B cell (primary cell): ENCODE measurements at regions not wholly inside any gene's neighbourhood (a gene's known extent, or its start where the extent isn't known, plus 50 kb on each side); places are given as distances from the start of the nearest gene placed in this dataset.

Experiments used
- ATAC-seq: fragments of 200-7000 bp; cut with Tn5 transposase; one replicate; pipeline ENCODE4 v1.10.0; 2021; ENCODE audit warnings: low read depth, mild to moderate bottlenecking, moderate number of reproducible peaks, moderate library complexity
- CTCF ChIA-PET: fragments of 350-600 bp; sonication (Branson Sonifier 250); formaldehyde crosslinking; loops from one replicate; lab custom pipeline; 2021; ENCODE audit warnings: antibody characterized with exemption, inconsistent platforms; lab: Charles Lee
- POLR2A ChIA-PET: fragments of 350-600 bp; sonication (Branson Sonifier 250); formaldehyde crosslinking; loops from one replicate; lab custom pipeline; 2021; ENCODE audit warnings: antibody characterized with exemption; lab: Charles Lee
- DNase-seq: peaks from one replicate; pipeline ENCODE4 v3.0.0; 2013
- H2AFZ ChIP-seq: 2 replicates; pipeline ENCODE4 v1.6.1; 2012; ENCODE audit warnings: mild to moderate bottlenecking, low read depth, low read length; ENCODE audit not compliant: insufficient read depth, poor library complexity, severe bottlenecking
- H3K27ac ChIP-seq, 2 donors: 1 replicate in 1 of 2; 2 replicates in 1 of 2; pipeline ENCODE4 v1.5.1; 2012 to 2013; ENCODE audit warnings: low read length in 2 of 2, mild to moderate bottlenecking in 2 of 2, moderate library complexity in 1 of 2
- H3K27me3 ChIP-seq, 4 experiments: fragments of 200-600 bp in 1 of 4; sonication (generic) in 1 of 4; replicated peaks in 1 of 4; 1 replicate in 2 of 4; 2 replicates in 2 of 4; pipeline versions ENCODE4 v1.6.1 to v1.7.0; 2013 to 2016; ENCODE audit warnings: low read length in 3 of 4, mild to moderate bottlenecking in 2 of 4, mixed read lengths in 1 of 4, moderate library complexity in 1 of 4; ENCODE audit not compliant: insufficient read depth in 4 of 4, control insufficient read depth in 3 of 4; ENCODE audit errors: control extremely low read depth in 1 of 4
- H3K36me3 ChIP-seq, 2 experiments: replicated peaks in 1 of 2; 1 replicate in 1 of 2; 2 replicates in 1 of 2; pipeline versions ENCODE4 v1.6.1 to v1.7.1; 2013; ENCODE audit warnings: low read length in 1 of 2; ENCODE audit not compliant: insufficient read depth in 2 of 2, control insufficient read depth in 1 of 2; ENCODE audit errors: control extremely low read depth in 1 of 2, extremely low read depth in 1 of 2
- H3K4me1 ChIP-seq, 2 donors: fragments of 200-600 bp in 1 of 2; sonication (generic) in 1 of 2; 1 replicate in 1 of 2; 2 replicates in 1 of 2; pipeline versions ENCODE4 v1.5.1 to v1.6.1; 2013 to 2017; ENCODE audit warnings: low read length in 2 of 2; ENCODE audit not compliant: control insufficient read depth in 2 of 2, insufficient read depth in 2 of 2
- H3K4me2 ChIP-seq: replicated peaks from 2 replicates; pipeline ENCODE3; 2012; ENCODE audit warnings: mild to moderate bottlenecking, low read depth, low read length; ENCODE audit not compliant: poor library complexity, severe bottlenecking
- H3K4me3 ChIP-seq, 5 experiments: fragments of 200-600 bp in 1 of 5; sonication (generic) in 1 of 5; 1 replicate in 3 of 5; 2 replicates in 2 of 5; pipeline versions ENCODE4 v1.5.1 to v1.7.0; 2011 to 2016; ENCODE audit warnings: low read length in 4 of 5, mild to moderate bottlenecking in 4 of 5, low read depth in 2 of 5, control low read depth in 1 of 5, moderate library complexity in 1 of 5; ENCODE audit not compliant: insufficient read depth in 1 of 5; ENCODE audit errors: control extremely low read depth in 1 of 5, extremely low read depth in 1 of 5
- H3K79me2 ChIP-seq: fragments of 200-600 bp; sonication (generic); one replicate; pipeline ENCODE4 v1.6.0; 2016; ENCODE audit warnings: low read length; ENCODE audit not compliant: control insufficient read depth, insufficient read depth
- H3K9ac ChIP-seq: fragments of 200-600 bp; sonication (generic); 2 replicates; pipeline ENCODE4 v1.6.1; 2017; ENCODE audit warnings: mild to moderate bottlenecking, low read length, moderate library complexity
- H3K9me3 ChIP-seq, 3 donors: one replicate each; pipeline versions ENCODE4 v1.6.1 to v1.7.1; 2013; ENCODE audit warnings: low read length in 2 of 3; ENCODE audit not compliant: control insufficient read depth in 2 of 3, insufficient read depth in 1 of 3; ENCODE audit errors: control extremely low read depth in 1 of 3
- H4K20me1 ChIP-seq: 2 replicates; pipeline ENCODE4 v1.6.0; 2012; ENCODE audit warnings: mild to moderate bottlenecking, low read length; ENCODE audit not compliant: insufficient read depth, control insufficient read depth, poor library complexity, severe bottlenecking
- H3K27ac Mint-ChIP-seq: one replicate; pipeline ENCODE4 v1.8.0; 2021; ENCODE audit warnings: mixed read lengths
- H3K27me3 Mint-ChIP-seq: one replicate; pipeline ENCODE4 v1.8.0; 2021; ENCODE audit warnings: mixed read lengths
- H3K4me1 Mint-ChIP-seq: one replicate; pipeline ENCODE4 v1.8.0; 2021; ENCODE audit warnings: mixed read lengths
- H3K4me3 Mint-ChIP-seq: one replicate; pipeline ENCODE4 v1.8.0; 2021; ENCODE audit warnings: mixed read lengths
- H3K9me3 Mint-ChIP-seq: one replicate; pipeline ENCODE4 v1.8.0; 2022; ENCODE audit warnings: mixed read lengths; ENCODE audit not compliant: insufficient read depth
- EZH2 ChIP-seq: IDR thresholded peaks from 2 replicates; pipeline ENCODE4 v1.6.1; 2012; ENCODE audit warnings: borderline replicate concordance, low read depth, mild to moderate bottlenecking, moderate library complexity, low read length; ENCODE audit not compliant: insufficient read depth, poor library complexity, severe bottlenecking
- WGBS: methylation state at CpG from one replicate; pipeline ENCODE4 v1.1.5; 2013; ENCODE audit warnings: missing lambda C conversion rate; ENCODE audit not compliant: insufficient coverage; 5-methylcytosine and 5-hydroxymethylcytosine counted together
- intact Hi-C: fragments of 100-400 bp; cut with micrococcal nuclease; formaldehyde crosslinking; loops from one replicate; pipeline ENCODE4 v1.10.0; 2022
- TF ChIP-seq, protein P1 (sequence below): fragments of 200-600 bp; IDR thresholded peaks from one replicate; pipeline ENCODE4 v1.8.0; 2022; ENCODE audit warnings: antibody characterized with exemption, mild to moderate bottlenecking

DNA sequence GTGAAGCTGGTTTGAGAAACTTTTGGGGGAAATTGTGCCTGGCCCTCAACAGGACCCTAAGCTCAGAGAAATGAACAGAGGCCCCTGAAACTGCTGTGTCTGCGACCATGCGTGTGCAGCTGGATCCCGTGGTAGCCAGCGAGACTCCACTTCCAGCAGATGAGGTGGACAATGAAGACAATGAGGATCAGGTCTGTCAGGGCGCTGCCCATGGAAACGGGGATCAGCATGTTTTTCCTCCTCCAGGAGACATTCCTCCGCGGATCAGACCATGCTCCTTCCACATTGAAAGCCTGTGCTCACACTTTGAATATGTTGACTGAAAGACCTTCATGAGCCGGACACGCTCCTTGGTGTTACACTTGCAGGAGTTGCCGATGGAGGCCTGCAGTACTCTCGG, 1439.8 kb upstream of the ALCAM start:
- intact Hi-C loops, result no loop called here
- no peak overlapping the region for H2AFZ ChIP-seq
- WGBS, result 91% methylated on average over 5 of the region's 12 CpGs
- no peaks in the 10 kb centered on the region for H3K79me2 ChIP-seq
- H3K9me3 ChIP-seq, result peaks cover 0 to 4% (median 0%) of the 10 kb centered on the region in 3 donors
- H3K9me3 Mint-ChIP-seq, result peaks cover 5% of the 10 kb centered on the region
- no peaks in the 10 kb centered on the region for H3K4me1 ChIP-seq
- H3K4me2 ChIP-seq, result no peak overlapping the region
- no peak overlapping the region for H3K4me3 ChIP-seq
- H3K27ac ChIP-seq, result no peak overlapping the region
- H3K27me3 ChIP-seq, result no peaks in the 10 kb centered on the region
- H3K27me3 Mint-ChIP-seq, result no peaks in the 10 kb centered on the region
- no peak overlapping the region for H3K4me3 Mint-ChIP-seq
- POLR2A ChIA-PET, result no interaction called here
- H3K27ac Mint-ChIP-seq, result no peak overlapping the region
- H3K36me3 ChIP-seq, result no peaks in the 10 kb centered on the region
- CTCF ChIA-PET, result no interaction called here
- no peaks in the 10 kb centered on the region for H3K4me1 Mint-ChIP-seq
- TF ChIP-seq, protein P1, sequence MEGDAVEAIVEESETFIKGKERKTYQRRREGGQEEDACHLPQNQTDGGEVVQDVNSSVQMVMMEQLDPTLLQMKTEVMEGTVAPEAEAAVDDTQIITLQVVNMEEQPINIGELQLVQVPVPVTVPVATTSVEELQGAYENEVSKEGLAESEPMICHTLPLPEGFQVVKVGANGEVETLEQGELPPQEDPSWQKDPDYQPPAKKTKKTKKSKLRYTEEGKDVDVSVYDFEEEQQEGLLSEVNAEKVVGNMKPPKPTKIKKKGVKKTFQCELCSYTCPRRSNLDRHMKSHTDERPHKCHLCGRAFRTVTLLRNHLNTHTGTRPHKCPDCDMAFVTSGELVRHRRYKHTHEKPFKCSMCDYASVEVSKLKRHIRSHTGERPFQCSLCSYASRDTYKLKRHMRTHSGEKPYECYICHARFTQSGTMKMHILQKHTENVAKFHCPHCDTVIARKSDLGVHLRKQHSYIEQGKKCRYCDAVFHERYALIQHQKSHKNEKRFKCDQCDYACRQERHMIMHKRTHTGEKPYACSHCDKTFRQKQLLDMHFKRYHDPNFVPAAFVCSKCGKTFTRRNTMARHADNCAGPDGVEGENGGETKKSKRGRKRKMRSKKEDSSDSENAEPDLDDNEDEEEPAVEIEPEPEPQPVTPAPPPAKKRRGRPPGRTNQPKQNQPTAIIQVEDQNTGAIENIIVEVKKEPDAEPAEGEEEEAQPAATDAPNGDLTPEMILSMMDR, result no peak
- TF ChIP-seq EZH2, result no peak
- ATAC-seq, result no peak
- no peak overlapping the region for H3K9ac ChIP-seq
- DNase-seq, result no peak
- H4K20me1 ChIP-seq, result no peaks in the 10 kb centered on the region

DNA sequence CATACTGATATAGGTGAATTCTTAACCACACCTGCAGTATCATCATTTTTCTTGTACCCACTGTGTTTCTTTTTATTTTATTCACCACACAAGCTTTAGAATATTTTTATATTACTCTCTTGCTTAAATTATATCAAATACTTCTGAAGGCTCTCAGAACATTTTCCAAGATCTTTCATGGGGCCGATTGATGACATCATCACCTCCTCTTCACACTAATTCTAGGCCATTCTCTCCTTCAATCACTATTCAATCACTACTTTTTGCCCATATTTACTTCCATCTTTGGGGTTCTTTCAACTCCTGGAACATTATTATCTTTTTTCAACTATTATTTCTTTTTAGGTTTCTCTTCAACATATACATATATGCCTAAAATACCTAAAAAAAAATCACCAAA, 1438.8 kb upstream of the ALCAM start:
- H3K4me2 ChIP-seq, result no peak overlapping the region
- no peaks in the 10 kb centered on the region for H3K4me1 ChIP-seq
- ATAC-seq (no peak), DNase-seq (no peak)
- no peaks in the 10 kb centered on the region for H3K27me3 ChIP-seq
- no peaks in the 10 kb centered on the region for H3K79me2 ChIP-seq
- H3K27ac Mint-ChIP-seq, result no peak overlapping the region
- no peaks in the 10 kb centered on the region for H4K20me1 ChIP-seq
- H3K27me3 Mint-ChIP-seq, result no peaks in the 10 kb centered on the region
- intact Hi-C loops, result no loop called here
- no peak overlapping the region for H3K4me3 ChIP-seq
- no peak overlapping the region for H3K27ac ChIP-seq
- H3K9me3 ChIP-seq, result peaks cover 0 to 4% (median 0%) of the 10 kb centered on the region in 3 donors
- CTCF ChIA-PET, result no interaction called here
- no peak for TF ChIP-seq EZH2
- TF ChIP-seq, protein P1, result no peak
- H3K36me3 ChIP-seq, result no peaks in the 10 kb centered on the region
- peaks cover 5% of the 10 kb centered on the region for H3K9me3 Mint-ChIP-seq
- H3K4me1 Mint-ChIP-seq, result no peaks in the 10 kb centered on the region
- H2AFZ ChIP-seq, result no peak overlapping the region
- no peak overlapping the region for H3K9ac ChIP-seq
- POLR2A ChIA-PET, result no interaction called here
- no peak overlapping the region for H3K4me3 Mint-ChIP-seq
- 76% methylated on average over 1 of the region's 1 CpG for WGBS
